Stimulated activated CD8-positive, alpha-beta memory T cell treated with anti-CD3 and anti-CD28 coated beads, Interleukin-2, amount 100 ng/mL, for 1 hour (primary cell): ENCODE measurements at regions not wholly inside any gene's neighbourhood (a gene's known extent, or its start where the extent isn't known, plus 50 kb on each side); places are given as distances from the start of the nearest gene placed in this dataset.

Source experiments
- DNase-seq, 2 donors: peaks; one replicate each; pipeline ENCODE4 v3.0.0-alpha.2; 2020; ENCODE audit warnings: low read depth in 2 of 2

DNA sequence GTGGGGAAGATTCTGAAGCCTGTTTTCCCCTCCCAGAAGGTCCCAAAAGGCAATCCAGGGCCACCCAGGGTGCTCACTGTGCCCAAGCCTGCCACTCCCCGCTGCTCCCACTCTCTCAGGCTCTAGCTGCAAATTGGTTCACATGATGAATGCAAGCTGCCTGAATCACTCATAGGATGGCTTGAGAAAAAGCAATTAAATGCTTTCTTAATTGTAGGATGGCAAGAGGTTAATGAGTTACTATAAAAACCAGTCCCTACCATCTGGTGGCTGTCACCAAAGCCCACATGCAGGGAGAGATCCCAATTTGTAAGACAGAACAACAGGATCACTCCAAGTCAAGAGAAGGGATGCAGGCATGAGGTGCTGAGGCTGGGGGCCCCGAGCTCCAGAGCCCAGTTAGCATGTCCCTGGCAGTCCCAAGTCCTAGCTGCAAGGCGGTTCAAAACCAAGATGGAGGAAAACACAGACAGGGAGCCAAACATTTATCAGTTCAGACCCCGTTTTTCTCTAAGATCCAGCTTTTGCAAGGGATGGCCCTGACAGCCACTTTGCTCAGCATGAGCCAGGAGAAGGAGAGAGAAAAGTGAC is 207.1 kb downstream of the UACA start:
- DNase-seq = no peak

DNA sequence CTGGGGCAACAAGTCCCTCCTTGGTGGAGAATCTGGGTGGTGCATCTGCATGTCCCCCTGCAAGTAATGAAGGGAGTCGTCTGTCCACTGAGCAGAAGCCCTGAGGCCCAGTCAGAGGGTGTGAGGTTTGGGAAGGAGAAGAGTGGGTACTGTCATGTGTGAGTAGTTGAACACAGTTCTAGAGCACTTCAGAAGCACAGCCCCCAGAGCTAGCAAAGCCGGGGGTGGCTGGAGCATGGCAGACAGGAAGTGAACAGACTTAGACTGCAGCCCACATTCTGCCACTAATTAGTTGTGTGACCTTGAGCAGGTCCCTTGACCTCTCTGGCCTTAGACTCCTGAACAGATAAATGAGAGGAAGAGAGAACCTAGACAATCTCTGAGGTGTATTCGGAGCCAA is 207.6 kb downstream of the UACA start:
- DNase-seq = no peak

DNA sequence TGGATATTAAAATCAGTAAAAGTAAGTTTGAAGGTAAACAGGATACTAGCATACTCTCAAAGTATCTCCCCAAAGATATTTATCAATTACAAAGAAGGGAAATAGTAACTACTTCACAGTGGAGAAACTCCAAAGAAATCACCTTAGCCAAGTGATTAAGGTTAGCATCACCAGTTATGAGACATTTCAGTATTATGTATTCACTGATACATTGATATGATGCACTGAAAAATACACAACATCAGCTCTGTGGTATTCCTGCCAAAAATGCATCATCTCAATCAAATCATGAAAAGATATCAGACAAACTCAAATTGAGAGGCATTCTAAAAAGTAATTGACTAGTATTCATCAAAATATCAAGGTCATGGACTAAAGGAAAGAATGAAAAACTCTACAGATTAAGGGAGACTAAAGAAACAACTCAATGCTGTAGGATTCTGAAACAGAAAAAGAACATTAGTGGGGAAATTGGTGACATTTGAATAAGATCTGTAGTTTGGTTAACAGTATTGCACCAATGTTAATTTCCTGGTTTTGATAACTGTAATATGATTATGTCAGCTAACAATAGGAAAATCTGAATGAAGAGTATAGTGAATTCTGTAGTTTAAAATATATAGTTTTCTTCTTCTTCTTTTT is 215.4 kb downstream of the UACA start:
- DNase-seq = no peak

- no peak for DNase-seq
Measured at GRCh38 chr15:70545526-70545925, 217.8 kb downstream of the UACA start.

DNA sequence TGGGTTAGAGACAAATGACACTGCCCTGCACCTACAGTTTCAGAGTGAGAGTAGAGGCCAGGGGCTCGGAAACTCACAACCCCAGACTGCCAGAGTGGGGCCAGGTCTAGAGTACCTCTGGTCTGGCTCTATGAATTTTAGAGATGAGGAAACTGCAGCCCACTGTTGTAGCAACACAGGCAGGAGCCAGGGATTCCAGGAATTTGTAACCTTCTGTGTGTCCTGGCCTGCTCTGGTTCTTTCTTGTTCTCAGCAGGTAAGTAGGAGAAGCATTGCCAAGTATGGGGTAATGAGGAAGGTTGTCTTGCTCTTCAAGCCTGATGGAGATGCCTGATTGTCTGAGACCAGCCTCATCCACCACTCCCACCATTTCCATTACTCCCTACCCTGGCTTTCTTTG is 221.8 kb downstream of the UACA start:
- no peak for DNase-seq

DNA sequence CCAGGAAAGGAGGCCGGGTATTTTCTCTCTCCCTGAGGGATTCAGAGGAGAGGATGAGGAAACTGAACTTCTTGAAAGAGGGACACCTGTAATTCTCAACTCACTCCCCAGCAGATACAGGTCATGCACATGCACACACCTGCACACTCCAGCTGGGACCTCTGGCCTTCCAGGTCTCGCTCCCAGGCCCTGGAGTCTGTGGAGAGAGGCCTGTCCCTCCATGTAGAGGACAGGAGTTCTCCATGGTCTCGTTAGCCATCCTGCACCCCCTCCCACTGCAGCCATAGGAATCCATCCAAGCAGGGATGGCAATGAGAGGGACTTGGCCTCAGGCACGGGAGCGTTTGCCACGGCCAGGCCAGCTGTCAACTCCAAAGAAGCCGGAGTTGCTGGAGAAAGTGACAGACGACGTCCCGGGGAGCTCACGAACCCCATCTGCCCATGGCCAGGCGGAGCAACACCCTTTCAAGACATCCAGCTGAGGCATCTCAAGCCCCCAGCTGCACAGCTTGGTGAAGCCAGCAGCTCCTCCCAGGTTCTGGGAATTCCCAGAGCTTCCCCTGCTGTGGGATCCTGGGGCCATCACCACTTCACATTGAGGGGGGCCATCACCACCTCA is 223.3 kb downstream of the UACA start:
- no peak for DNase-seq

DNA sequence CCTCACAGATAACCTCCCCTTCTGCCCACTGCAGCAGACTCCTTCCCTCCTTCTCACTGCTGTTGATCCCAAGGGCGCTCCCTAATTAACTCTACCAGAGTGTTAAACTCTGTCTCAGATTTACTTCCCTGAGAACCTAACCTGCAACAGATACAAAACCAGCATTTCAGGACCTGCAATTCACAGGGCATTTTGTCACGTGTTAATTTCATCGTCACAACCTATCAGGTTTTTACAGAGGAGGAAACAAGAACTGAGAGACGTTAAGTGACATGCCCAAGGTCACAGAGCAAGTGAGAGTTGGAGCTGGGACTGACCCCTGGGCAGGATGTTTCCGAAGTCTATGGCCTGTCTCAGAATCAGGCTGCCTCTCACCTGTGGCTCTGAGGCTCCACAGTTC is 223.9 kb downstream of the UACA start:
- DNase-seq = no peak

GRCh38 chr15:70538278-70538677 is 225.1 kb downstream of the UACA start:
- DNase-seq = no peak

- DNase-seq = no peak
Measured at GRCh38 chr15:70535955-70536338, 227.4 kb downstream of the UACA start.

DNA sequence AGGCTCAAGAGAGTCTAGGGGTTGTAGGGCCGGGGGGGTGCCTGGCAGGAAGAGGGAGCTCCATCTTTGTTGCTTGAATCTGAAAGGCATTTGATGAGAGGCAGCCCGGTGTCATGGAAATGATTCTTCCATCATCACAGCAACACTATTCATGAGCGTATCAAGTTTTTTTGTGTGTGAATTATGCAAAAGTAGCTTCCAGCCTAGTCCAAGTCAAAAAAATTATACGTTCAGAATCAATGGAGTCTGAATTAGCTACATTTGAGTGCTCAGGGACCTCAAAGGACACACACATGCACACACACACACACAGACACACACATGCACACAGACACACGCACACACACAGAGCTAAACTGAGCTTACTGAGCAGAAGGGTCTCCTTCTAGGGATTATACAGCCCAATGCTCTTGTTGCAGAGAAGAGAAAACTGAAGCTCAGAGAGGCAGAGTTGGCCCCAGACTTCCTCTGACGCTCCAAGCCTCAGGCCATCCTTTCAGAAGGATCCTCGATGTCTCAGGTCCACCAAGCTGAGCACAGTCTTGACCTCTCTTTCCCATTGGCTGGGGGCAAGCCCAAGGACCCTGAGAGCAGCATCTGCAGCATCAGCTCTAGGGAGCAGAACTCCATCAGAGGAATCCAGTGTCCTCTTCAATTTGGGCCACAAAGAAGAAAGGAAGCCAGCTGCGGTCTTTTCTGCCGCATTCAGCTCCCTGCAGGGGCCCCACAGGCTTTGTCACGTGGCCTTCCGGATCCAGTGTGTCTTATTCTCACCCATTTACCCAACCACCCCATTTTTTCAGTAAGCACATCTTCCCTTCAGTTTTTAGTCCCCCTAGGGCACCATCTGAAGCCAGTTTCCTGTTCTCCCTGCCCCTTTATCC is 228.0 kb downstream of the UACA start:
- DNase-seq = peak in 1 of 2 donors; percentile 24

DNA sequence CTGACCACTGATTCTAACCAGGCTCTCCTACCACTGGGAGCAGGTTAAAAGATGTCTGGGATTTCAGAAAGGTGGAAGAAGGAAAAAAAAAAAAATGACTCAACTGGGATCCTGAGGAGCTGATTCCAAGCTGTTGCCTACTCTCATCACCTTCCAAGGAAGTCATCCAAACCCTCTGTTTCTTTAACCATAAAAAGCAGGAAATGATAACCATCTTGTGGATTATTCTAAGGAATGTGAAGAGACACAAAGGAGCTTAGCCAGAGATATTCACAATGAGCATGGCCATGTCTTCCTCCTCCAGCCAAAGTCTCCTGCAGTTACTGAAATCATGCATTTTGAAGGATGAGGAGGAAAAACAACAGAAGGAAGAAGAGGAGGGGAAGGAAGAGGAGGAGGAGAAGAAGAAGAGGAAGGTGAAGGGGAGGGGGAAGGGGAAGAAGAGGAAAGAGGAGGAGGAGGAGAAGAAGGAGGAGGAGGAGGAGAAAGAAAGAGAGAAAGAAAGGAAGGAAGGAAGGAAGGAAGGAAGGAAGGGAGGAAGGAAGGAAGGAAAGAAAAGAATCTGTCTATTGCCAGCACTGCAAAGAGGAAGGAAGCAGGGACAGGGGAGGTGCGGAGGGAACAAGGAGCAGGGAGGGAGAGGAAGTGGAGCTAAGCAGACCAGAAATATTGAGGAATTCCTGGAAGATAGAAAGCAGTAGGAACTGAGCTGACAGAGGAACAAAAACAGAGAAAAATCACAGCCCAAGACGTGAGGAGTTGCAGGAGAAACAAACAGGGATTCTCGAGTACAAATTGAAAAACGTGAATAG is 229.2 kb downstream of the UACA start:
- no peak for DNase-seq

DNA sequence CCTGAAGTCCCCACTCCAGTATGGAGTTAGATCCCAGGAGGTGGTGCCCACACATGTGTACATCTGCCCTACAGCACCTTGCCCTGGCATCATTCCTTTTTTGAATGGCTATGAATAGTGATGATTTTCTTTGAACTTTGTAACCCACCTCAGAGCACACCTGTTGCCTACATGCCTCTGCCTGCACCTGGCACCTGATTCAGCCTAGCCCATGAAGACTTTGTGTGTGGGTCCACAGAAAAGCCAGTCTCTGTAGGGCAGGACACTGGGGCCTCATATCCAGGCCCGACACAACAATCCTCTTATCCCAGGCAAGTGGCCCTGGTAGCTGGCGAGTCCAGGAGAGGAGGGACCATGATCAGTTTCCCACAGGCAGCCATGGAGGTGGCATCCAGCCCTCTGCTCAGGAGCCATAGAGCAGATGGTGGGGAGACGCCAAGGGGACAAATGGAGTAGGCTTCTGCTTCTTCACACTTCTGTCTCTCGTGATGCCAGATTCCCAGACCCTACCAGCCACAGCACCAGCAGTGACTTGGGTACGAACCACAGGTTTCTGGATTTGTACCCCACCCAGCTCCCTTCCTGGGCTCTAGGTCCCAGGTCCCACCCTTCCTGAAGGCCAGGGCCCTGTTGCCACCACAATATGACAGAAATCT is 230.7 kb downstream of the UACA start:
- no peak for DNase-seq

DNA sequence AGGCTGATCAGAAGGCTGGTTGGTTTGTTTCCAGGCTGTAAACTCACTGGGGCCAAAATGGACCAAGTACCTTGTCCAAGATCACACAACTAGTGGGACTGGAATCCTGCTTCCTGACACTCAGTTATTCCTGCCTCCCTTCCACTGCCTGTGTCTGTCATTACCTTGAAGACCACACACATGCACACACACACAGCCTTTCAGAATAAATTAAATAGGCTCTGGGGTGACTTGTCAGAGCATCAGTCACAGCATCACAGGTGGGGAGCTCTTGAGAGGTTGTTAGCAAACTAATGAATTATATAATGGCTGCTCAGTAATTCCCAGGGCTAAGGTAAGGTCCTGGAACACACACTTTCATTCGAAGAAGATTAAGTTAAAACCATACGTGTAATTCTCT is 231.8 kb downstream of the UACA start:
- DNase-seq = no peak

DNA sequence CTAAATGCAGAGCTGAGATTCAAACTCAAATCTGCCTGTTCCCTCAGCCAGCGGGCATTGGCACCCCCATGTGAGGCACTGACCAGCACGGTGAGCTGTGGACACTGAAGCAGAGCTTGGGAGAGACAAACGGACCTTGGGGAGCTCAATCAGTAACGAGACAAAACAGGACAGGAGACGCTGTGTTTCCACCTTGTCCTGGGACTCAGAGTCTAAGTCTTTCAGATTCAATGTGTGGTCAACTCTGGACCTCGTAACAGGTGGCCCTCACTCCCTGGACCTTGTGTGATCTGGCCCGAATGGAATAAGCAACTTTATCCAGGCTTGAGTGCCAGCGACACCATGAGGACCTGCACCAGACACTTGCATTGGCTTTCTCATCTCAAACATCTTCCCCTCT is 232.5 kb downstream of the UACA start:
- no peak for DNase-seq

DNA sequence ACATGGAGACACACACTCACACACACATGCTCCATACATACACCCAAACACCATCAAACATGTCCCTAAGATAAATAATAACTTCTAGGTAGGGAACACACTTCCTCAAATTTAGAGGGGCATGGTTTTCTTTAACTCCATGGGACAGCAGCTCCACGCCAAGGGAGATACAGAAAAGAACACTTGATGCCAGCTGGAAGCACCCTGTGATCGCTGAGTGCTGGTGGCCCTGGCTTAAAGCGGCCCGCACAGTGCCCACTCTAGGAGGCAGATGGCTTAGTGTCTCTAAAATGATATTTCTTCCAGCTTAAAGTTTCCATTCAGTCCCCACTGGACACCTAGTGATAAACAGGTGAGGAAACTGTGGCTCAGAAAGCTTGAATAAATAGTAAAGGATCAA is 232.9 kb downstream of the UACA start:
- DNase-seq = no peak

GRCh38 chr15:70530017-70530499 is 233.3 kb downstream of the UACA start:
- DNase-seq = no peak

- no peak for DNase-seq
Measured at GRCh38 chr15:70528816-70529215, 234.5 kb downstream of the UACA start.

DNA sequence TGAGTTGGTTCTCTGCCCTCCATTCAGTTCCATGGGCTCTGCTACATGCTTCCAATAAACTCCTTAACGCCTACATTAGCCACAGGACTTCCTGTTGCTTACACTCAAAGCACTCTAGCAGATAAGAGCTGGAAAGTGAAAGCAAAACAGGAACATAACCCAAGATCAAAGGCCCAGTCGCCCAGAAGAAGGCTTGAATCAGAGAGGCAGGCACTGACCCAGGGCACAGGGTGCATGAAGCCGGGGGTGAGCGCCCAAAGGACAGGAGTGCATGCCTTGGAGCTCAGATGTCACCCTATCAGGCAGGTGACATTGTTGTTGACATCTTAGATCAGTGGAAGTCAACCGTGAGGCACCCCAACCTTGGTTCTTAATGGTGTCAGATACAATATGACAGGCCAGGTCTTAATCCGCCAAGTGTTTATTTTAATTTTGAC is 235.1 kb downstream of the UACA start:
- DNase-seq = peak in 1 of 2 donors; percentile 37

- DNase-seq = no peak
Measured at GRCh38 chr15:70526974-70527325, 236.4 kb downstream of the UACA start.

- no peak for DNase-seq
Measured at GRCh38 chr15:70526221-70526973, 237.0 kb downstream of the UACA start.
